Stimulated activated CD8-positive, alpha-beta memory T cell treated with anti-CD3 and anti-CD28 coated beads, Interleukin-12 subunit alpha, Interleukin-12 subunit beta, amount 100 ng/mL, for 24 hours (primary cell): ENCODE measurements at regions not wholly inside any gene's neighbourhood (a gene's known extent, or its start where the extent isn't known, plus 50 kb on each side); places are given as distances from the start of the nearest gene placed in this dataset.

Experiments used
- DNase-seq: peaks from one replicate; pipeline ENCODE4 v3.0.0-alpha.2; 2020; ENCODE audit errors: extremely low read depth

DNA sequence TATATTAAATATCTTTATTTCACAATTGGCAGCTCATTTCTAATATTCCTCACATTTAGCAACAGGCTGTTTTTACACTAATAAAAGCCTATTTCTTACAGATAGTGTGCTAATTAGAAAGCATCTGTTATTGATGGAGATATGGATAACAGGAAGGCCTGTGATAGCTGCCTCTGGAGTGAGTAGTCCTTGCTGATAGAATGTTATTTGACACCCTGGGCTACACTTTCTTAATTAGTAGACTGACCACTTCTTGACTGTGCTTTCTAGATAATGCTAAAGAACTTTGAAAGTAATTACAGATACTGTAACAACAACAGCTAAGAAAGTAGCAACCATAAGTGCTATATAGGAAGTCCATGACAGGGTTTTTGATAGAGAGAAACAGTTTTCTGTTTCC, 554.3 kb downstream of the DIAPH3 start:
- no peak for DNase-seq
